ENCODE measurements at regions not wholly inside any gene's neighbourhood (a gene's known extent, or its start where the extent isn't known, plus 50 kb on each side); places are given as distances from the start of the nearest gene placed in this dataset.

GRCh38 chr1:166703141-166703540, 136.1 kb upstream of the POGK start:
- H3K9ac ChIP-seq (replicated peaks; ENCODE audit: extremely low read depth, insufficient read depth, low read length), result no peak overlapping the region
- TF ChIP-seq GATA2 (IDR thresholded peaks at IDR 0.05; ENCODE audit: insufficient read depth, insufficient read length, low read depth, low read length) (no peak), MYC (IDR thresholded peaks at IDR 0.05; ENCODE audit: low read depth, low read length) (no peak), EZH2 (IDR thresholded peaks at IDR 0.05; ENCODE audit: borderline replicate concordance, low read depth, low read length, severe bottlenecking) (no peak), FOS (IDR thresholded peaks at IDR 0.05; ENCODE audit: borderline replicate concordance, insufficient read depth, low read length) (no peak), CTCF (IDR thresholded peaks at IDR 0.05; ENCODE audit: extremely low read depth in 1 of 2, insufficient read depth in 1 of 2, low read depth in 1 of 2, low read length in 2 of 2) (no peak), POLR2A (IDR thresholded peaks at IDR 0.05; ENCODE audit: low read depth, low read length) (no peak), MAX (IDR thresholded peaks at IDR 0.05; ENCODE audit: insufficient read depth, insufficient read length) (no peak), POLR2AphosphoS5 (IDR thresholded peaks at IDR 0.05; ENCODE audit: insufficient read depth, low read depth, low read length) (no peak), JUN (IDR thresholded peaks at IDR 0.05; ENCODE audit: borderline replicate concordance, insufficient read depth, insufficient read length, low read depth) (no peak)
- intact Hi-C loops (cut with micrococcal nuclease), result no loop called here
- H3K4me2 ChIP-seq (ENCODE audit: insufficient read depth, low read length), result no peak overlapping the region
- FAIRE-seq (no peak), DNase-seq (ENCODE audit: low read depth, low spot score) (no peak)
- H3K36me3 ChIP-seq (ENCODE audit: control insufficient read depth in 2 of 2, extremely low read depth in 1 of 2, insufficient read depth in 2 of 2, low read length in 2 of 2), result no peaks in the 10 kb centered on the region
- no peaks in the 10 kb centered on the region for H3K9me3 ChIP-seq (replicated peaks; ENCODE audit: control insufficient read depth, insufficient read depth, low read length)
- H4K20me1 ChIP-seq (replicated peaks; ENCODE audit: control insufficient read depth, extremely low read depth, insufficient read depth, low read length), result no peaks in the 10 kb centered on the region
- no peak overlapping the region for H3K27ac ChIP-seq (ENCODE audit: insufficient read depth, low read depth, low read length)
- H3K79me2 ChIP-seq (ENCODE audit: control insufficient read depth, insufficient read depth, low read length), result no peaks in the 10 kb centered on the region
- ChIA-PET POLR2A (no interaction called here), CTCF (no interaction called here)
- no peaks in the 10 kb centered on the region for H3K9me1 ChIP-seq (replicated peaks; ENCODE audit: control insufficient read depth, extremely low read depth, insufficient read depth, low read length)
- BruUV-seq (replicated peaks), result no TSS peak
- dilution Hi-C loops (cut with MboI; ENCODE audit: extremely low pct_ligation_motif_present, low sequenced_read_pairs), result no loop called here
- H3K27me3 ChIP-seq (ENCODE audit: control insufficient read depth in 2 of 2, insufficient read depth in 2 of 2, low read length in 2 of 2), result no peaks in the 10 kb centered on the region
- no peak overlapping the region for H3K4me3 ChIP-seq (replicated peaks in 1 of 3; ENCODE audit: insufficient read depth in 1 of 3, low read depth in 1 of 3, low read length in 3 of 3)
- H2AFZ ChIP-seq (ENCODE audit: low read depth, low read length), result no peak overlapping the region
- H3K4me1 ChIP-seq (ENCODE audit: control insufficient read depth, extremely low read depth, insufficient read depth, low read length), result no peaks in the 10 kb centered on the region

Measured in endothelial cell of umbilical vein (primary cell).